IMR-90 (cell line): ENCODE measurements at regions not wholly inside any gene's neighbourhood (a gene's known extent, or its start where the extent isn't known, plus 50 kb on each side); places are given as distances from the start of the nearest gene placed in this dataset.

Experiments used
- ATAC-seq: fragments of 200-7000 bp; cut with Tn5 transposase; 2 replicates; pipeline ENCODE4 v1.9.1; 2020; ENCODE audit warnings: low read depth, mild to moderate bottlenecking, moderate library complexity
- BruUV-seq: library from RNA; stranded (reverse); fragments of 400-500 nt; replicated peaks from 2 replicates; lab custom pipeline; 2021; lab: Mats Ljungman, UMichigan
- CTCF ChIA-PET: fragments of 300-600 bp; formaldehyde crosslinking; extraction: SDS; loops from one replicate; lab custom pipeline; 2021; ENCODE audit warnings: antibody characterized with exemption; lab: Yijun Ruan, JAX
- POLR2A ChIA-PET: fragments of 300-600 bp; sonication (Branson Sonifier 250); formaldehyde crosslinking; loops from one replicate; lab custom pipeline; 2022; ENCODE audit warnings: antibody characterized with exemption; ENCODE audit not compliant: unreplicated experiment; lab: Charles Lee
- DNase-seq: peaks from one replicate; pipeline ENCODE4 v3.0.0; 2013
- H2AFZ ChIP-seq: replicated peaks from 2 replicates; pipeline ENCODE3; 2013; ENCODE audit warnings: low read length, mild to moderate bottlenecking; ENCODE audit not compliant: poor library complexity
- H2AK5ac ChIP-seq: 2 replicates; pipeline ENCODE4 v1.6.1; 2013; ENCODE audit warnings: low read depth, low read length, inconsistent platforms
- H2AK9ac ChIP-seq: replicated peaks from 2 replicates; pipeline ENCODE3; 2013; ENCODE audit warnings: mild to moderate bottlenecking, low read depth, low read length, moderate library complexity; ENCODE audit not compliant: poor library complexity
- H2BK120ac ChIP-seq: 2 replicates; pipeline ENCODE4 v1.6.1; 2013; ENCODE audit warnings: low read depth, low read length, inconsistent platforms
- H2BK15ac ChIP-seq: 3 replicates; pipeline ENCODE4 v1.6.1; 2013; ENCODE audit warnings: low read depth, low read length, inconsistent platforms
- H2BK20ac ChIP-seq: 2 replicates; pipeline ENCODE4 v1.6.1; 2013; ENCODE audit warnings: low read depth, mild to moderate bottlenecking, inconsistent platforms, low read length, moderate library complexity
- H2BK5ac ChIP-seq: 2 replicates; pipeline ENCODE4 v1.6.1; 2013; ENCODE audit warnings: mild to moderate bottlenecking, low read depth, low read length, inconsistent platforms; ENCODE audit not compliant: poor library complexity, severe bottlenecking
- H3K14ac ChIP-seq: replicated peaks from 2 replicates; pipeline ENCODE4 v1.6.1; 2013; ENCODE audit warnings: low read depth, low read length, inconsistent platforms
- H3K18ac ChIP-seq: 2 replicates; pipeline ENCODE4 v1.6.1; 2013; ENCODE audit warnings: low read depth, low read length, control low read depth
- H3K23ac ChIP-seq: 2 replicates; pipeline ENCODE4 v1.6.1; 2013; ENCODE audit warnings: low read depth, low read length, inconsistent platforms
- H3K27ac ChIP-seq: 2 replicates; pipeline ENCODE4 v1.5.1; 2013; ENCODE audit warnings: mild to moderate bottlenecking, control low read depth, low read length; ENCODE audit not compliant: insufficient read depth
- H3K27me3 ChIP-seq: 2 replicates; pipeline ENCODE4 v1.6.1; 2013; ENCODE audit warnings: low read length; ENCODE audit not compliant: control insufficient read depth, insufficient read depth
- H3K36me3 ChIP-seq: 2 replicates; pipeline ENCODE4 v1.6.1; 2013; ENCODE audit warnings: low read length, mixed read lengths; ENCODE audit not compliant: control insufficient read depth, insufficient read depth
- H3K4ac ChIP-seq: 2 replicates; pipeline ENCODE4 v1.6.1; 2013; ENCODE audit warnings: low read depth, low read length, inconsistent platforms
- H3K4me1 ChIP-seq: 2 replicates; pipeline ENCODE4 v1.6.1; 2013; ENCODE audit warnings: low read length, mixed read lengths; ENCODE audit not compliant: control insufficient read depth, insufficient read depth
- H3K4me2 ChIP-seq: 2 replicates; pipeline ENCODE4 v1.6.1; 2013; ENCODE audit warnings: low read depth, mild to moderate bottlenecking, control low read depth, low read length, moderate library complexity
- H3K4me3 ChIP-seq: 2 replicates; pipeline ENCODE4 v1.5.1; 2013; ENCODE audit warnings: low read depth, mild to moderate bottlenecking, control low read depth, low read length, moderate library complexity; ENCODE audit not compliant: insufficient read depth
- H3K56ac ChIP-seq: 2 replicates; pipeline ENCODE4 v1.6.1; 2013; ENCODE audit warnings: low read length, inconsistent platforms; ENCODE audit not compliant: insufficient read depth; ENCODE audit errors: extremely low read depth
- H3K79me1 ChIP-seq, 2 experiments: 2 replicates each; pipeline ENCODE4 v1.6.1; 2013; ENCODE audit warnings: low read length in 2 of 2, inconsistent platforms in 1 of 2, low read depth in 1 of 2
- H3K9ac ChIP-seq: 2 replicates; pipeline ENCODE4 v1.6.1; 2013; ENCODE audit warnings: low read depth, low read length, control low read depth
- H3K9me1 ChIP-seq: 2 replicates; pipeline ENCODE4 v1.6.1; 2013; ENCODE audit warnings: low read length, inconsistent platforms; ENCODE audit not compliant: insufficient read depth
- H3K9me3 ChIP-seq: 2 replicates; pipeline ENCODE4 v1.6.1; 2013; ENCODE audit warnings: low read length; ENCODE audit not compliant: control insufficient read depth, insufficient read depth
- H4K20me1 ChIP-seq: 2 replicates; pipeline ENCODE4 v1.6.1; 2013; ENCODE audit warnings: low read length, inconsistent platforms; ENCODE audit not compliant: insufficient read depth
- H4K5ac ChIP-seq: 2 replicates; pipeline ENCODE4 v1.6.1; 2013; ENCODE audit warnings: mild to moderate bottlenecking, low read depth, low read length, control low read depth
- H4K8ac ChIP-seq, 2 experiments: 2 replicates each; pipeline ENCODE4 v1.6.1; 2013; ENCODE audit warnings: low read depth in 2 of 2, low read length in 2 of 2, control low read depth in 1 of 2, inconsistent platforms in 1 of 2
- H4K91ac ChIP-seq: 2 replicates; pipeline ENCODE4 v1.6.1; 2013; ENCODE audit warnings: low read depth, low read length, inconsistent platforms; ENCODE audit not compliant: insufficient read depth
- BHLHE40 ChIP-seq: fragments of 150-350 bp; IDR thresholded peaks from 2 replicates; pipeline ENCODE4 v1.6.1; 2016; ENCODE audit warnings: mild to moderate bottlenecking, low read depth, low read length
- CEBPB ChIP-seq: IDR thresholded peaks from 2 replicates; pipeline ENCODE4 v1.6.1; 2012; ENCODE audit warnings: low read depth, low read length, improper control_type of control experiment
- CHD1 ChIP-seq: IDR thresholded peaks from 2 replicates; pipeline ENCODE4 v1.6.1; 2012; ENCODE audit warnings: low read depth, low read length, improper control_type of control experiment
- FOS ChIP-seq: fragments of 150-350 bp; IDR thresholded peaks from 2 replicates; pipeline ENCODE4 v1.6.1; 2016; ENCODE audit warnings: low read depth, low read length
- MAFK ChIP-seq: IDR thresholded peaks from 2 replicates; pipeline ENCODE4 v1.6.1; 2012; ENCODE audit warnings: low read depth, low read length, improper control_type of control experiment
- MAZ ChIP-seq: IDR thresholded peaks from 2 replicates; pipeline ENCODE4 v1.6.1; 2012; ENCODE audit warnings: low read depth, mild to moderate bottlenecking, low read length, improper control_type of control experiment, moderate library complexity, borderline replicate concordance
- MXI1 ChIP-seq: IDR thresholded peaks from 2 replicates; pipeline ENCODE4 v1.6.1; 2012; ENCODE audit warnings: low read depth, mild to moderate bottlenecking, low read length, moderate library complexity, borderline replicate concordance
- NFE2L2 ChIP-seq: fragments of 150-350 bp; IDR thresholded peaks from 2 replicates; pipeline ENCODE4 v1.6.1; 2016; ENCODE audit warnings: low read depth, mild to moderate bottlenecking, low read length
- RAD21 ChIP-seq: IDR thresholded peaks from 2 replicates; pipeline ENCODE4 v1.6.1; 2012; ENCODE audit warnings: low read length, improper control_type of control experiment
- RFX5 ChIP-seq: IDR thresholded peaks from 2 replicates; pipeline ENCODE4 v1.8.0; 2012; ENCODE audit warnings: low read depth, mild to moderate bottlenecking, low read length, moderate library complexity
- SMC3 ChIP-seq: fragments of 150-350 bp; IDR thresholded peaks from 2 replicates; pipeline ENCODE4 v1.6.1; 2016; ENCODE audit warnings: low read depth, mild to moderate bottlenecking, antibody characterized with exemption, low read length, moderate library complexity
- WGBS, 2 experiments: methylation state at CpG; one replicate each; pipeline versions ENCODE4 v1.1.5 to v1.1.7; 2013; ENCODE audit warnings: missing lambda C conversion rate in 2 of 2; ENCODE audit not compliant: insufficient read length in 1 of 2; ENCODE audit errors: extremely low coverage in 2 of 2; 5-methylcytosine and 5-hydroxymethylcytosine counted together
- dilution Hi-C: fragments of 300-500 bp; cut with HindIII; formaldehyde crosslinking; loops from one replicate; pipeline ENCODE4 v1.14.3; 2018; ENCODE audit warnings: low sequenced_read_pairs; ENCODE audit not compliant: unreplicated experiment
- in situ Hi-C: fragments of 300-500 bp; cut with MboI; formaldehyde crosslinking; loops from 3 replicates; pipeline ENCODE4 v1.14.3; 2019; ENCODE audit warnings: low sequenced_read_pairs, inconsistent platforms, mixed read lengths
- intact Hi-C: fragments of 100-400 bp; cut with micrococcal nuclease; formaldehyde crosslinking; loops from 2 replicates; pipeline ENCODE4 v1.10.0; 2022
- TF ChIP-seq, protein P1 (sequence below): fragments of 150-350 bp; IDR thresholded peaks from 2 replicates; pipeline ENCODE4 v1.6.1; 2017; ENCODE audit warnings: mild to moderate bottlenecking, antibody characterized with exemption, low read length, low read depth
- TF ChIP-seq, protein P2 (sequence below): conservative IDR thresholded peaks from 2 replicates; pipeline ENCODE4 v1.5.1; 2012; ENCODE audit warnings: mild to moderate bottlenecking, low read depth, low read length, improper control_type of control experiment

DNA sequence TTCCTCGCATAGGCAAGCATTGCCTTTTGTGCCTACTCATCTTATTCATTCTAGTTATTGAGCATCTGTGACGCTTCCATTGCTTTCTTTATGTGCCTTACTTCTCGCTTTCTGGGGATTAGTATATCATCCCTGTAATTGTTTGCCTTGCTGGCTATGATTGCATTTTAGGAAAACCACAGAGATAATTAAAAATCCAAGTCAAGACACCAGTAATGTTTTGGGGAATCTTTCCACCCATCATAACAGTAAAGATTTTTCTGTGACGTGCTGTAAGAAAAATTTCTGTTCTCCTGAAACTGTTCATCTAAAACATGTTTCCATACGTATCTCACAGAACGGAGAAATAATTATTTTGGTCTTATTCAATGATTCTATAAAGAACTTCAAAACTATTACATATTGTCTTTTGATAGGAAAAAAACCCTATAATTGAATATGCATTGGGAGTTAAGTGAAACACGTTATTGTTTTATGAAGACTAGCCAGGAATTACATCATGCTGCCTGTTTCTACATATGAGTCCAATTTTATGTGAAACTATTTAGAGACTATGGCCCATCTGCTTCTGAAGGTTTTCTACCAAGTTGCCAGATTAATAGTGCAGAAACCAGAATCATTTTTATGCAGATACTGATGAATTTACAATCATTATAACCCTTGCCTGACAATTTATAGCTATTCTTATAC lies 133.7 kb upstream of the FIBIN start:
- H2BK120ac ChIP-seq = no peak overlapping the region
- no peak overlapping the region for H2AK5ac ChIP-seq
- H3K27me3 ChIP-seq = no peaks in the 10 kb centered on the region
- no peak overlapping the region for H3K4me2 ChIP-seq
- no peak overlapping the region for H4K5ac ChIP-seq
- no CpG with 5 or more reads among the region's 7 CpGs for WGBS, 2 experiments
- H2AK9ac ChIP-seq = no peak overlapping the region
- no peak overlapping the region for H3K4ac ChIP-seq
- dilution Hi-C loops = no loop called here
- no peaks in the 10 kb centered on the region for H3K9me1 ChIP-seq
- ChIA-PET POLR2A (no interaction called here), CTCF (no interaction called here)
- H2AFZ ChIP-seq = no peak overlapping the region
- no peak overlapping the region for H3K27ac ChIP-seq
- intact Hi-C loops = no loop called here
- H2BK20ac ChIP-seq = no peak overlapping the region
- H3K4me3 ChIP-seq = no peak overlapping the region
- H3K36me3 ChIP-seq = no peaks in the 10 kb centered on the region
- H3K79me1 ChIP-seq = no peaks in the 10 kb centered on the region
- no peak overlapping the region for H3K14ac ChIP-seq
- no peak overlapping the region for H2BK15ac ChIP-seq
- H4K91ac ChIP-seq = no peak overlapping the region
- TF ChIP-seq RAD21 (no peak), NFE2L2 (no peak), FOS (no peak), MAZ (no peak), SMC3 (no peak), CEBPB (no peak), CHD1 (no peak), RFX5 (no peak), MXI1 (no peak), MAFK (no peak), BHLHE40 (no peak)
- TF ChIP-seq, protein P1, sequence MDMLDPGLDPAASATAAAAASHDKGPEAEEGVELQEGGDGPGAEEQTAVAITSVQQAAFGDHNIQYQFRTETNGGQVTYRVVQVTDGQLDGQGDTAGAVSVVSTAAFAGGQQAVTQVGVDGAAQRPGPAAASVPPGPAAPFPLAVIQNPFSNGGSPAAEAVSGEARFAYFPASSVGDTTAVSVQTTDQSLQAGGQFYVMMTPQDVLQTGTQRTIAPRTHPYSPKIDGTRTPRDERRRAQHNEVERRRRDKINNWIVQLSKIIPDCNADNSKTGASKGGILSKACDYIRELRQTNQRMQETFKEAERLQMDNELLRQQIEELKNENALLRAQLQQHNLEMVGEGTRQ = no peak
- TF ChIP-seq, protein P2, sequence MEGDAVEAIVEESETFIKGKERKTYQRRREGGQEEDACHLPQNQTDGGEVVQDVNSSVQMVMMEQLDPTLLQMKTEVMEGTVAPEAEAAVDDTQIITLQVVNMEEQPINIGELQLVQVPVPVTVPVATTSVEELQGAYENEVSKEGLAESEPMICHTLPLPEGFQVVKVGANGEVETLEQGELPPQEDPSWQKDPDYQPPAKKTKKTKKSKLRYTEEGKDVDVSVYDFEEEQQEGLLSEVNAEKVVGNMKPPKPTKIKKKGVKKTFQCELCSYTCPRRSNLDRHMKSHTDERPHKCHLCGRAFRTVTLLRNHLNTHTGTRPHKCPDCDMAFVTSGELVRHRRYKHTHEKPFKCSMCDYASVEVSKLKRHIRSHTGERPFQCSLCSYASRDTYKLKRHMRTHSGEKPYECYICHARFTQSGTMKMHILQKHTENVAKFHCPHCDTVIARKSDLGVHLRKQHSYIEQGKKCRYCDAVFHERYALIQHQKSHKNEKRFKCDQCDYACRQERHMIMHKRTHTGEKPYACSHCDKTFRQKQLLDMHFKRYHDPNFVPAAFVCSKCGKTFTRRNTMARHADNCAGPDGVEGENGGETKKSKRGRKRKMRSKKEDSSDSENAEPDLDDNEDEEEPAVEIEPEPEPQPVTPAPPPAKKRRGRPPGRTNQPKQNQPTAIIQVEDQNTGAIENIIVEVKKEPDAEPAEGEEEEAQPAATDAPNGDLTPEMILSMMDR = no peak
- no peak overlapping the region for H3K23ac ChIP-seq
- in situ Hi-C loops = no loop called here
- no peak overlapping the region for H3K56ac ChIP-seq
- H3K9me3 ChIP-seq = no peaks in the 10 kb centered on the region
- DNase-seq (no peak), ATAC-seq (no peak)
- no TSS peak for BruUV-seq
- H3K4me1 ChIP-seq = no peaks in the 10 kb centered on the region
- no peak overlapping the region for H2BK5ac ChIP-seq
- H3K9ac ChIP-seq = no peak overlapping the region
- H3K18ac ChIP-seq = no peak overlapping the region
- H4K8ac ChIP-seq = no peak overlapping the region
- H4K20me1 ChIP-seq = no peaks in the 10 kb centered on the region
